GM19099 (cell line): ENCODE measurements at regions not wholly inside any gene's neighbourhood (a gene's known extent, or its start where the extent isn't known, plus 50 kb on each side); places are given as distances from the start of the nearest gene placed in this dataset.

Experiments
- POLR2A ChIP-seq: IDR thresholded peaks from 3 replicates; pipeline ENCODE4 v1.6.1; 2011; ENCODE audit warnings: low read depth; ENCODE audit not compliant: insufficient read length; ENCODE audit errors: extremely low read depth

DNA sequence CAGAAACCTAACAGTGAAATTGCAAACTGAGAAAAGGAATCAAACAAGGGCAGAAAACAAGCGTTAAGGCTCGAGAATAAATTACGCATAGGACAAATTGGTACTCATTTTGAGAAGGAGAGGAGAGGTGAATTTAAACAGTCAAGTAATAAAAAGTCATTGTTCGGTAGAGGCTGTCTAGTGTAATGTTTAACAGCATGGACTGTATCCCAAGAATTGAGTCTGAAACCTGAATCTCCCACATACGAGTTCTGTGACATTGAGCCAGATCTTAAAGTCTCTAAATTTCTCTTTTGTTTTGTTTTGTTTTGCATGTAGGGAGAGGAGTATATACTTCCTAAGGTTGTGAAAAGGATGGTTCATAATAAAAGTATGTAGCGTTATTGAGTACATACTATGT, 216.5 kb upstream of the BTG1 start:
- no peak for TF ChIP-seq POLR2A

DNA sequence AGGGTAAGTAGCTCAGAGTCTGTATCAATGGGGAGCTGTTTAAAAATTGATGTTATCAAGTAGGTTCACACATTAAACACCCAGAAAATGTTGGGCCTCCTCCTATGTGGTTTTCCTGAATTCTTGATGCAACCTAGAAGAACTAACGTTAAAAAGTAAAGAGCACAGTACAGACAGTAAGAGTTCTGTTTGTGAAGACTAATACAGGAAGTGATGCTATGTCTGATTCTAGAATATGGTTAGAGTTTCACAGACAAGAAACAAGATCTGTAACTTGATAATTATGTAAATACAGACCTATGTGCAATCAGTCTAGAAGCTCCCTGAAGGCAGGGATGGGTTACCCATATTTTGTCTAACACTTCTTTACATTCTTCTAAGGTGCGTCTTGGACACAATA, 214.9 kb upstream of the BTG1 start:
- TF ChIP-seq POLR2A: no peak

DNA sequence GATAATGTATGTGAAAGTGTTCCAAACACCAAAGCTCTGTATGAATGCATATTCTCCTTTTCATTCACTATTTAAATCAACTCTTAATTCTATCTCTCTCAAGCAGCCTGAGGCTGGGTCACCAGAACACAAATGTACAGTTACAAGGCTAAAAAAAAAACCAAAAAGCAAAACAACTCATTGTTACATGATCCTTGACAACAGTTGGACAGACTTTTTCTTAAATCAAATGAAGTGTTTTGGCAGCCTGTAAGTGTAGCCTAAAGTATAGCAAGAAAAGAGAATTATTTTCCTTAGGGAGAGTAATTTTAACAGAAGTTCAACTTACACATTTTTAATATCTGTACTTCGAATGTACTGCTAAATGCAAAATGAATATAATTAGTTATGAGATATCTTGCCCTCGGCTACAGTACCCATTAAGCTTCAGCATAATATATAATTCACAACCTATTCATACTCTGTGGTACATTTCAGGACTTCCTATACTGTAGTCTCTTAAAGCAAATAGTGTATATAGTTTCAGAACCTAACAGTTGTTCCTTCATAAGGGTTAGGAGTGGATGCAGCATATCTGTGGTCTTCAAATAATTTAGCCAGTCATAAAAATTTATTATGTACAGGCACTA, 214.0 kb upstream of the BTG1 start:
- no peak for TF ChIP-seq POLR2A

DNA sequence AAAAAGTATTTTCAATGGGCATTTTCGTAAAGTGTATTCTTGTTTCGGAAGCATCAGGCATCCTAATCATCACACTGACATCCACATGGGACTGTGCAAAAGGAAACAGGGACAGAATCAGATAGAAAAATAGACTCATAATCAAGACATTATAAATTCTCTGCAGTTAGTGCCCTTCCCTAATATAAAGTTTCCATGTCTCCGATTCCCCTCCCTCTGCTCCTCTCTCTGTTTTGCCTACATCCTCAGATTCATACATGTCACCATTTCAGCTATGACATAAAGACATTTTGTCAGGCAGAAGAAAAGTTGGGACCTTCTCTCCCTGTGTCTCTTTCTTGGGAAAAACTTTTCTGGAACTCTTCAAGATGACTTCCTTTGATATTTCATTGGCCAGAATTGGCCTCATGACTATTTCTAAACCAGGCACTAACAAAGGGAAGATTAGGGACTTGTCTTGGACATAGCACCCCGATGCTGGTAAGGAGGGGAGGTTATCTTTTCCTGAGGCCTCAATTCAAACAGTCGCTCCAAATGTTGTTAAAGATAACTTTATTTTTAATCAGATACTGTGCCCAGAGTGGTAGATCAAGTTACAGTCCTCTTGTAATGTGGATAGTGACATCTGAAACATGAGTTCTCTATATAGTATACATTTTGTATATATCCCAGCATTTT, 212.1 kb upstream of the BTG1 start:
- TF ChIP-seq POLR2A: no peak

DNA sequence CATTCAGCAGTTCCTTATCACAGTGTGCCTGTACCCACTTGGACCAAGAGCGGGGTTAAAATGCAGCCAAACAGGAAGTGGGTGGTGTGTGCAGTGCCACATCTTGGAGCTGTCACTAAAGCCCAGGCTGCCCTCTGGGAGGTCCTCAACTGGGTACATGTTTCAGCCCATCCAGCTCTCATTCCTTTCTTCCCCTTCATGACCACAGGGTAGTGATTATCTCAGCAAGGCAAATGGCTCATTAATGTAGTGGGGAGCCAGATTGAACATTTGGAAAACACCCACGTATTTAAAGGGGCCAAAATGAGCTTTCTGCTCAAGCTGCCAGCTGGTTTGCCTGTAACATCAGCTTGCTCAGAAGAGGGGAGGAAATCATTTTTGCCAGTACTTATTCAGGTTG, 210.8 kb upstream of the BTG1 start:
- no peak for TF ChIP-seq POLR2A

DNA sequence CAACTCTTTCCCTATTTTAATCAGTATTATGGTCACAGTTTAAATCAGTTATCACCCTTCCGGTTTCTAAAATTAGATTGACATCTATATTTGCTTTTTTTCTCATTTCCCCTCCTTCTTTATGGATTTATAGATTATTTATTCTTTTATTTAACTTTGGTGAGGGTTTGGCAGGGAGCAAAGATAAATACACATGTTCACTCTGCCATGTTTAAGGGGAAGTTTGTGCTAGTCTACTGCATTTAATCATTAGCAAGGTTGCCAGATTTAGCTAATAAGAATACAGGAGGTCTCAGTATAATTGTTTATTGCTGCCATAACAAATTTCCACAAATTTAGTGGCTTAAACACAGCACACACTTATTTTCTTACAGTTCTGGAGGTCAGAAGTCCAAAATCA, 204.0 kb upstream of the BTG1 start:
- no peak for TF ChIP-seq POLR2A

DNA sequence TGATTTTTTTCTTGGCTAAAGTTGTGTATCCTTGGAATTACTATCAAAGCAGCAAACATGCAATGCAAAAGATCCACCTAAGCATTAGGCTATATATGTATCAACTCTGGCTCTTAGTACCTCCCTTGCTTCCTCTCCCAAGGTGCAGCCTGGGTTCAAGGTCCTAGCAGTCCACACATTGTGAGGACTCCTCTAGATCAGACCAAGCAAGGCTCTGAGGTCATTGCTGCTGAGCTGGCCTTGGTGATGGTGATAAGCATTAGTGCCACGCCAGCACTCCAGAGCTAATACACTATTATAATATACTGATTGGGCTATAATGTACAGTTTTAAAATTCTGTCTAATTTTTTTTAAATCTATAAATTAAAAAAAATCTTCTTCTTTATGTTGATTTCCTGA, 196.9 kb upstream of the BTG1 start:
- TF ChIP-seq POLR2A: no peak

DNA sequence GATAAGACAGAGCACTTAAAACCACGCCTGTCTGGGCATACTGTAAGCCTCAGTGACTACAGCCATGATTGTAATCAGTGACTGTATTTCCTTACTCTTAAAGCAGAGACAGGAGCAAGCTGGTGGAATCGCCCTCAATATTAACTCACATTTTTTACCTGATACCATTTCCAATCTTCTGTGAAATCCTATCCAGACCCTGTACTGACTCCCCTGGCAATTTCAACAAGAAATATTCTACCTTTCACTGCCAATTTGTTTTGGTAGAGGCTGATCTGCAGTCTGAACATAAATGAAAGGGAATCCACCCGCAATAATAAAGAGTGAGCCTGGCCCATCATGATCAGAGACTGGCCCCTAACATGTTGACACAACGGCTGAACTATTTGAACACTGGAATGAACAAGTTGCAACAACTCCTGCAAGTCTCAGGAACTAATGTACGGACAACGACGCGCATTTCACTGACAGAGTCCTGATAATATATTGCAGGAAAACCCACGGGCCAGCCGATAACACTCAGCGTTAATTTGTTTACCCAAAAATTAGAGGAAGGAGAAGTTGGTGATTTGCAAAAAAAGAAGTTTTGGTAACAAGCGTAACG, 195.5 kb upstream of the BTG1 start:
- TF ChIP-seq POLR2A: no peak

DNA sequence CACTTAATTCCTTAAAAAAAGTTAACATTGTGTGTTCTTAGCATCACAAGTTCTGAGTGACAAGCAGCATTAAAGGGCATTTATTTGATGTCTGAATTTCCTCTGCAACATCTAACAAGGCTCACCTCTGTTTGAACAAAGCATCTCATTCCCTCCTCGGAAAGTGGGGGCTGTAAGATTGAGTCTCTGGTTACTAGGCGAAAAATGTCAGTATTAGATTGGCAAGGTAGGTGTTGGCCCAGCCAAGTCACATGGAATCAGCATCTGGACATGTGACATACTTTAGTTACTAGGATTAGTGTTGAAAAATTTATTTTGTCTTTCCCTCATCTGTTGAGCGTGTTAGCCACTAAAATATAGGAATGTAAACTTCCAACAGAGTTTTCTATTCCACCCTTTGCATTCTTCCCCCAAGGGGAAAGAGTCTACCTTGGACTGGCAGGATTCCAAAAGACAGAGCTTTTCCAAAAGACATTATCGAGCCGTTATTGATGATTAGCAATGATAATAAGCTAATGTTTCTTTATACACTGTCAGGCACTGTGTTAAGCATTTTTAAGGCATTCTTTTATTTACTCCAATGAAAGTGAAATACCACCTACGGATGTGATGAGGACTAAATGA, 194.9 kb upstream of the BTG1 start:
- no peak for TF ChIP-seq POLR2A

DNA sequence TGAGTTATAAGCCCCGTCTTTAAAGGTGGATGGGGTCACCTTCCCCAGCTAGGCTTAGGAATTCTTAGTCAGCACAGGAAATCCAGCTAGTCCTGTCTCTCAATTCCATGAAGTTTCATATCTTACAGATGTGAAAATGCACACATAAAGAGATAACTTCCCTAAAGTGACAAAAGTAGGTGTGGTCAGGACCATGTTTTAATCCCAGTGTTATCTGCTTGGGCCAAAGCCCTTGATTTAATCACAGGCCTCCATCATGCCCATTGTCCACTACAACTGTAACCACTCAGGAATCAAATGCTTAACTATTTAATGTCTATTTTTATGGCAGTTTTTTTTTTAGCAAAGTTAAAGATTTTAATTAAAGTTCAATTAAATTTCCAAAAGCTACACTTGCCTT, 194.4 kb upstream of the BTG1 start:
- TF ChIP-seq POLR2A: no peak

DNA sequence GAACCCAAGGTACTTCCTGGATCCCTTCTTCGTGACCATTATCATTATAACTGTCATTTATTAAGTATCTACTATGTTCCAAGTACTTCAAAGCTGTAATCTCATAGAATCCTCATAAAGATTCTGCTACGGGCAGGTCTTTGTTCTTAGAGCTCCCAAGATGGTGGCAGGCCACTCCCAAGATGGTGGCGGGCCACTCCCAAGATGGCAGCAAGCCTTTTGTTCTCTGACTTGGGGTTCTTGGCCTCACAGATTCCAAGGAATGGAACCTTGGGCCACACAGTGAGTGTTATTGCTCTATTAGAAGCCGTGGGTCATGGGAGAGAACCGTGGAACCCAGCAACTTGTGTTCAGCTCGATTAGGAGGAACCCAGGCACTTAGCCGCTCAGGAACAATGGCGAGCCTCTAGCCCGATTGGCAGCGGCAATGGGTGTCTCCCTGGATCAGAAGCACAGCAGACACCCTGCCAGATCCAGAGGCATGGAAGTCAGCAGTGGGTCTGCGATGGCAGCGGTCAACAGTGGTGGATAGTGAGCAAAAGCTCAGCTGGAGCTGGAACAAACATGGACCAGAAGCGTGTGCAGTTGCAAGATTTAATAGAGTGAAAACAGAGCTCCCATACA, 193.7 kb upstream of the BTG1 start:
- TF ChIP-seq POLR2A: no peak

DNA sequence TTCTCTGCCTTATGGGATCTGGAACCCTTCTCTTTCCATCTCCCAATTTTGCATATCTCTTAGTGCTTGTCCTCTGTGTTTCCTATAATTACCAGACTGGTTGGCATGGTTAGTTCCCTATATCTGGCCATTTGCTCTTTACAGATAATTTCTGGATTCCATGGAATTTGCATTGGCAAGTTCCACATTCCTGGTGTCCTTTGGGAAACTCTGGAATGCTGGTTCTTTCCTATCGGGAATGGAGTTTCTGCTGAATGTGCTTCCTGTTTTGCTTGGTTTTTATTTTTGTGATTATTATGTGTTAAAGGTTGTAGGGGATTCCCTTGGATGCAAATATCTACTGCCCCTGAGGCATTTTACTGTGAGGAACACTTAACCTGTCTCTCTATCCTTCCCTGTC, 193.0 kb upstream of the BTG1 start:
- no peak for TF ChIP-seq POLR2A

DNA sequence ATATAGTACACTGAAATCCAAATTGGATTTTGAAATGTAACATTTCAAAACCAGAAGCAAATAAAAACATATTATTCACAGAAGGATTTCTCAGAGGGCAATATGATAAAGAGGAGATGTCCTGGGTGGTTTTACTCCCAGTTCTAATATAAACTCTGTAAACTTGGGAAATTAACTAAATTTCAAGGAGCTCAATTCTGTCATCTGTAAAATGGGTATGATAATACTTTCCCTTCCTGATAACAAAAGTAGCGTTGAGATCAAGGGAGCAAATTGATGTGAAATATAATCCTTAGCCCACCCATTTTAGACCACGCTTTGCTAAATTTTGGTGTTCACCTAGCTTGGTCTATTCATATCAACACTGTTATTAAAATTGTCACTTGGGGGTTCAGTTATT, 192.5 kb upstream of the BTG1 start:
- TF ChIP-seq POLR2A: no peak

DNA sequence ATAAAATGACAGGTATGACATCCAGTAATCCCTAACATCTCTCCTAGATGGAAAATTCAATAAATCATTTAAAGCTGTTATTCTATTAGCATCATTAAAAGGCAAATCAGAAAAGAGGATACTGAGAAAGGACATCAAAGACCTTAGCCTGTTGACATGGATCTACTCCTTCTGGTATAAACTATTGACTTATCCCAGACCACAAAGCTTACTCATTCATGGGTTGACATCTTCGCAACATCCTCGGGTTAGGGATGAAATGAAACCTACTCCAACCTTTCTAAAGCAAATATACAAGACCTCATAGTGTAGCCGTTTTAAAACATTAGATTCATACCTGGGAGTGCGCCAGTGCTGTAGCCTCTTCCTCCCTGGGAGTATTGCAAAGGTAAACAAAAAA, 191.5 kb upstream of the BTG1 start:
- no peak for TF ChIP-seq POLR2A

DNA sequence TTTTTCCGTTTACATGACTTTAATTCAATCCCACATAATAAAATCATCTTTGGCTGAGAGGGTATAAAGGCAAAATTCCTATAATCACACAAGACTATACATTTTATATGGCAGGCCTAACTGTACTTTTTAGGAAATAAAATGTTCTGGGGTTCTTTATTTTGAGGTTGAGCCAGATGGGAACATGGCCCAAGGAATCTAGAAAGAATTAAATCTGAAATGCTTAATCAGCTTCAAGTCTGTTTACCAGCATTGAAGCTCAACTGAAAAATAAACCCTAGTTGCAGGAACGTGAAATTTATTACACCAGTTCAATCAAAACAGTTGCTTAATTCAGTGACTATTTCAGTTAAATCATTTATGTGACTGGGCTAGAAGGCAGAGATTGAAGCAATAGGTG, 191.0 kb upstream of the BTG1 start:
- TF ChIP-seq POLR2A: no peak

DNA sequence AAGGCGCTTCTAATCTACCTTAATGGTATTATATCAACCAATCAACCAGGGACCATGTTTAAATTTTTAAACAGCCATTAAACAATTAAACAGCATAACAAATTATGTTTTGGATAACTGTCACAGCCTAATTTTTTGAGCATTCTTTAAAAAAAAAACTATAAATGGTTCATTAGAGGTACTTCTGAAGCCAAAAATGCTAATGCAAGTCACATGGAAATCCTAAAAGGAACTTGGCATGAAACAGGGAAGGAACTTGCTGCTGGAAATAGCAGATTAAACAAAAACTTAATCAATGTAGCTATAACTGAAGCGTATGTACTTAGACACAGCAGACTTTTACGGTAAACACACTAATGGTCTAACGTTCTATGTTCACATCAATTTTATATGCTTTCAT, 190.2 kb upstream of the BTG1 start:
- TF ChIP-seq POLR2A: no peak
